IMR-90 (cell line): ENCODE measurements at regions not wholly inside any gene's neighbourhood (a gene's known extent, or its start where the extent isn't known, plus 50 kb on each side); places are given as distances from the start of the nearest gene placed in this dataset.

ENCODE experiments used
- ATAC-seq: fragments of 200-7000 bp; cut with Tn5 transposase; 2 replicates; pipeline ENCODE4 v1.9.1; 2020; ENCODE audit warnings: low read depth, mild to moderate bottlenecking, moderate library complexity
- BruUV-seq: library from RNA; stranded (reverse); fragments of 400-500 nt; replicated peaks from 2 replicates; lab custom pipeline; 2021; lab: Mats Ljungman, UMichigan
- CTCF ChIA-PET: fragments of 300-600 bp; formaldehyde crosslinking; extraction: SDS; loops from one replicate; lab custom pipeline; 2021; ENCODE audit warnings: antibody characterized with exemption; lab: Yijun Ruan, JAX
- POLR2A ChIA-PET: fragments of 300-600 bp; sonication (Branson Sonifier 250); formaldehyde crosslinking; loops from one replicate; lab custom pipeline; 2022; ENCODE audit warnings: antibody characterized with exemption; ENCODE audit not compliant: unreplicated experiment; lab: Charles Lee
- DNase-seq: peaks from one replicate; pipeline ENCODE4 v3.0.0; 2013
- H2AFZ ChIP-seq: replicated peaks from 2 replicates; pipeline ENCODE3; 2013; ENCODE audit warnings: low read length, mild to moderate bottlenecking; ENCODE audit not compliant: poor library complexity
- H2AK5ac ChIP-seq: 2 replicates; pipeline ENCODE4 v1.6.1; 2013; ENCODE audit warnings: low read depth, low read length, inconsistent platforms
- H2AK9ac ChIP-seq: replicated peaks from 2 replicates; pipeline ENCODE3; 2013; ENCODE audit warnings: mild to moderate bottlenecking, low read depth, low read length, moderate library complexity; ENCODE audit not compliant: poor library complexity
- H2BK120ac ChIP-seq: 2 replicates; pipeline ENCODE4 v1.6.1; 2013; ENCODE audit warnings: low read depth, low read length, inconsistent platforms
- H2BK15ac ChIP-seq: 3 replicates; pipeline ENCODE4 v1.6.1; 2013; ENCODE audit warnings: low read depth, low read length, inconsistent platforms
- H2BK20ac ChIP-seq: 2 replicates; pipeline ENCODE4 v1.6.1; 2013; ENCODE audit warnings: low read depth, mild to moderate bottlenecking, inconsistent platforms, low read length, moderate library complexity
- H2BK5ac ChIP-seq: 2 replicates; pipeline ENCODE4 v1.6.1; 2013; ENCODE audit warnings: mild to moderate bottlenecking, low read depth, low read length, inconsistent platforms; ENCODE audit not compliant: poor library complexity, severe bottlenecking
- H3K14ac ChIP-seq: replicated peaks from 2 replicates; pipeline ENCODE4 v1.6.1; 2013; ENCODE audit warnings: low read depth, low read length, inconsistent platforms
- H3K18ac ChIP-seq: 2 replicates; pipeline ENCODE4 v1.6.1; 2013; ENCODE audit warnings: low read depth, low read length, control low read depth
- H3K23ac ChIP-seq: 2 replicates; pipeline ENCODE4 v1.6.1; 2013; ENCODE audit warnings: low read depth, low read length, inconsistent platforms
- H3K27ac ChIP-seq: 2 replicates; pipeline ENCODE4 v1.5.1; 2013; ENCODE audit warnings: mild to moderate bottlenecking, control low read depth, low read length; ENCODE audit not compliant: insufficient read depth
- H3K27me3 ChIP-seq: 2 replicates; pipeline ENCODE4 v1.6.1; 2013; ENCODE audit warnings: low read length; ENCODE audit not compliant: control insufficient read depth, insufficient read depth
- H3K36me3 ChIP-seq: 2 replicates; pipeline ENCODE4 v1.6.1; 2013; ENCODE audit warnings: low read length, mixed read lengths; ENCODE audit not compliant: control insufficient read depth, insufficient read depth
- H3K4ac ChIP-seq: 2 replicates; pipeline ENCODE4 v1.6.1; 2013; ENCODE audit warnings: low read depth, low read length, inconsistent platforms
- H3K4me1 ChIP-seq: 2 replicates; pipeline ENCODE4 v1.6.1; 2013; ENCODE audit warnings: low read length, mixed read lengths; ENCODE audit not compliant: control insufficient read depth, insufficient read depth
- H3K4me2 ChIP-seq: 2 replicates; pipeline ENCODE4 v1.6.1; 2013; ENCODE audit warnings: low read depth, mild to moderate bottlenecking, control low read depth, low read length, moderate library complexity
- H3K4me3 ChIP-seq: 2 replicates; pipeline ENCODE4 v1.5.1; 2013; ENCODE audit warnings: low read depth, mild to moderate bottlenecking, control low read depth, low read length, moderate library complexity; ENCODE audit not compliant: insufficient read depth
- H3K56ac ChIP-seq: 2 replicates; pipeline ENCODE4 v1.6.1; 2013; ENCODE audit warnings: low read length, inconsistent platforms; ENCODE audit not compliant: insufficient read depth; ENCODE audit errors: extremely low read depth
- H3K79me1 ChIP-seq, 2 experiments: 2 replicates each; pipeline ENCODE4 v1.6.1; 2013; ENCODE audit warnings: low read length in 2 of 2, inconsistent platforms in 1 of 2, low read depth in 1 of 2
- H3K9ac ChIP-seq: 2 replicates; pipeline ENCODE4 v1.6.1; 2013; ENCODE audit warnings: low read depth, low read length, control low read depth
- H3K9me1 ChIP-seq: 2 replicates; pipeline ENCODE4 v1.6.1; 2013; ENCODE audit warnings: low read length, inconsistent platforms; ENCODE audit not compliant: insufficient read depth
- H3K9me3 ChIP-seq: 2 replicates; pipeline ENCODE4 v1.6.1; 2013; ENCODE audit warnings: low read length; ENCODE audit not compliant: control insufficient read depth, insufficient read depth
- H4K20me1 ChIP-seq: 2 replicates; pipeline ENCODE4 v1.6.1; 2013; ENCODE audit warnings: low read length, inconsistent platforms; ENCODE audit not compliant: insufficient read depth
- H4K5ac ChIP-seq: 2 replicates; pipeline ENCODE4 v1.6.1; 2013; ENCODE audit warnings: mild to moderate bottlenecking, low read depth, low read length, control low read depth
- H4K8ac ChIP-seq, 2 experiments: 2 replicates each; pipeline ENCODE4 v1.6.1; 2013; ENCODE audit warnings: low read depth in 2 of 2, low read length in 2 of 2, control low read depth in 1 of 2, inconsistent platforms in 1 of 2
- H4K91ac ChIP-seq: 2 replicates; pipeline ENCODE4 v1.6.1; 2013; ENCODE audit warnings: low read depth, low read length, inconsistent platforms; ENCODE audit not compliant: insufficient read depth
- BHLHE40 ChIP-seq: fragments of 150-350 bp; IDR thresholded peaks from 2 replicates; pipeline ENCODE4 v1.6.1; 2016; ENCODE audit warnings: mild to moderate bottlenecking, low read depth, low read length
- CEBPB ChIP-seq: IDR thresholded peaks from 2 replicates; pipeline ENCODE4 v1.6.1; 2012; ENCODE audit warnings: low read depth, low read length, improper control_type of control experiment
- CHD1 ChIP-seq: IDR thresholded peaks from 2 replicates; pipeline ENCODE4 v1.6.1; 2012; ENCODE audit warnings: low read depth, low read length, improper control_type of control experiment
- FOS ChIP-seq: fragments of 150-350 bp; IDR thresholded peaks from 2 replicates; pipeline ENCODE4 v1.6.1; 2016; ENCODE audit warnings: low read depth, low read length
- MAFK ChIP-seq: IDR thresholded peaks from 2 replicates; pipeline ENCODE4 v1.6.1; 2012; ENCODE audit warnings: low read depth, low read length, improper control_type of control experiment
- MAZ ChIP-seq: IDR thresholded peaks from 2 replicates; pipeline ENCODE4 v1.6.1; 2012; ENCODE audit warnings: low read depth, mild to moderate bottlenecking, low read length, improper control_type of control experiment, moderate library complexity, borderline replicate concordance
- MXI1 ChIP-seq: IDR thresholded peaks from 2 replicates; pipeline ENCODE4 v1.6.1; 2012; ENCODE audit warnings: low read depth, mild to moderate bottlenecking, low read length, moderate library complexity, borderline replicate concordance
- NFE2L2 ChIP-seq: fragments of 150-350 bp; IDR thresholded peaks from 2 replicates; pipeline ENCODE4 v1.6.1; 2016; ENCODE audit warnings: low read depth, mild to moderate bottlenecking, low read length
- POLR2A ChIP-seq: IDR thresholded peaks from 2 replicates; pipeline ENCODE4 v1.6.1; 2012; ENCODE audit warnings: mild to moderate bottlenecking, low read depth, low read length
- RAD21 ChIP-seq: IDR thresholded peaks from 2 replicates; pipeline ENCODE4 v1.6.1; 2012; ENCODE audit warnings: low read length, improper control_type of control experiment
- RCOR1 ChIP-seq: IDR thresholded peaks from 2 replicates; pipeline ENCODE4 v1.6.1; 2012; ENCODE audit warnings: mild to moderate bottlenecking, low read length, improper control_type of control experiment; ENCODE audit not compliant: insufficient replicate concordance
- RFX5 ChIP-seq: IDR thresholded peaks from 2 replicates; pipeline ENCODE4 v1.8.0; 2012; ENCODE audit warnings: low read depth, mild to moderate bottlenecking, low read length, moderate library complexity
- SMC3 ChIP-seq: fragments of 150-350 bp; IDR thresholded peaks from 2 replicates; pipeline ENCODE4 v1.6.1; 2016; ENCODE audit warnings: low read depth, mild to moderate bottlenecking, antibody characterized with exemption, low read length, moderate library complexity
- USF2 ChIP-seq: fragments of 150-350 bp; IDR thresholded peaks from 2 replicates; pipeline ENCODE4 v1.6.1; 2017; ENCODE audit warnings: mild to moderate bottlenecking, antibody characterized with exemption, low read length, low read depth
- WGBS, 2 experiments: methylation state at CpG; one replicate each; pipeline versions ENCODE4 v1.1.5 to v1.1.7; 2013; ENCODE audit warnings: missing lambda C conversion rate in 2 of 2; ENCODE audit not compliant: insufficient read length in 1 of 2; ENCODE audit errors: extremely low coverage in 2 of 2; 5-methylcytosine and 5-hydroxymethylcytosine counted together
- dilution Hi-C: fragments of 300-500 bp; cut with HindIII; formaldehyde crosslinking; loops from one replicate; pipeline ENCODE4 v1.14.3; 2018; ENCODE audit warnings: low sequenced_read_pairs; ENCODE audit not compliant: unreplicated experiment
- in situ Hi-C: fragments of 300-500 bp; cut with MboI; formaldehyde crosslinking; loops from 3 replicates; pipeline ENCODE4 v1.14.3; 2019; ENCODE audit warnings: low sequenced_read_pairs, inconsistent platforms, mixed read lengths
- intact Hi-C: fragments of 100-400 bp; cut with micrococcal nuclease; formaldehyde crosslinking; loops from 2 replicates; pipeline ENCODE4 v1.10.0; 2022
- TF ChIP-seq, protein P1 (sequence below): fragments of 150-350 bp; IDR thresholded peaks from 2 replicates; pipeline ENCODE4 v1.6.1; 2016; ENCODE audit warnings: low read depth, mild to moderate bottlenecking, low read length, moderate library complexity, borderline replicate concordance
- TF ChIP-seq, protein P2 (sequence below): conservative IDR thresholded peaks from 2 replicates; pipeline ENCODE4 v1.5.1; 2012; ENCODE audit warnings: mild to moderate bottlenecking, low read depth, low read length, improper control_type of control experiment

DNA sequence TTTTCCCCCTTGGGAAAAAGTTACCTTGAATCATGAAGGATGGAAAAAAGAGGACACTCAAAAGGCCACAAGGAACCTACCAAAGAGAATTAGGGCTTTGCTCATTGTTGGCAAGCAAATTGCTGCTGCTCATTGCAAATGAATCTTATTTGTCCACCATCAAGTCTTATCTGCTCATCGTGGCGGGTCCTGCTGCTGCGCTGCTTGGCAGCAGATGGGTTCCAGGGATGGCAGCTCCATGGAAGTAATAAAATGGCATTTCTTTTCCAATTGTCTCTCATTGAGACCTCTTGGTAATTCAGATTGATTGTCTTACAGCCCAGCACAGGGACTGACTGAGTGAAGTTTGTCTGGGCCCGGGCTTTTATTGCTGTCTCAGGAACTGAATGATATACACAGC, 118.7 kb downstream of the MRM1 start:
- Histone ChIP-seq H3K4me2 (no peak overlapping the region), H2BK120ac (no peak overlapping the region), H3K36me3 (no peaks in the 10 kb centered on the region), H4K5ac (no peak overlapping the region), H2AK9ac (no peak overlapping the region), H3K4me3 (no peak overlapping the region), H2BK15ac (no peak overlapping the region), H4K8ac (no peak overlapping the region), H3K9ac (no peak overlapping the region), H3K4me1 (0 out of 2 replicates have a peak, but pooled peaks cover 1% of the 10 kb centered on the region), H3K23ac (no peak overlapping the region), H2AK5ac (no peak overlapping the region), H3K27ac (no peak overlapping the region), H2BK5ac (no peak overlapping the region), H3K56ac (no peak overlapping the region), H4K20me1 (no peaks in the 10 kb centered on the region), H3K14ac (no peak overlapping the region), H4K91ac (no peak overlapping the region), H3K9me3 (no peaks in the 10 kb centered on the region), H2AFZ (no peak overlapping the region), H3K4ac (no peak overlapping the region), H3K79me1 (no peaks in the 10 kb centered on the region), H3K27me3 (peaks cover 19% of the 10 kb centered on the region), H3K9me1 (no peaks in the 10 kb centered on the region), H3K18ac (no peak overlapping the region), H2BK20ac (no peak overlapping the region)
- dilution Hi-C loops (no loop called here), intact Hi-C loops (no loop called here), in situ Hi-C loops (no loop called here)
- DNase-seq (no peak), ATAC-seq (no peak)
- TF ChIP-seq RAD21 (no peak), FOS (no peak), BHLHE40 (no peak), RFX5 (no peak), CHD1 (no peak), NFE2L2 (no peak), MAZ (no peak), CEBPB (no peak), USF2 (no peak), MXI1 (no peak), RCOR1 (no peak), SMC3 (no peak), POLR2A (no peak), MAFK (no peak)
- TF ChIP-seq, protein P1, sequence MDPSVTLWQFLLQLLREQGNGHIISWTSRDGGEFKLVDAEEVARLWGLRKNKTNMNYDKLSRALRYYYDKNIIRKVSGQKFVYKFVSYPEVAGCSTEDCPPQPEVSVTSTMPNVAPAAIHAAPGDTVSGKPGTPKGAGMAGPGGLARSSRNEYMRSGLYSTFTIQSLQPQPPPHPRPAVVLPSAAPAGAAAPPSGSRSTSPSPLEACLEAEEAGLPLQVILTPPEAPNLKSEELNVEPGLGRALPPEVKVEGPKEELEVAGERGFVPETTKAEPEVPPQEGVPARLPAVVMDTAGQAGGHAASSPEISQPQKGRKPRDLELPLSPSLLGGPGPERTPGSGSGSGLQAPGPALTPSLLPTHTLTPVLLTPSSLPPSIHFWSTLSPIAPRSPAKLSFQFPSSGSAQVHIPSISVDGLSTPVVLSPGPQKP: no peak
- TF ChIP-seq, protein P2, sequence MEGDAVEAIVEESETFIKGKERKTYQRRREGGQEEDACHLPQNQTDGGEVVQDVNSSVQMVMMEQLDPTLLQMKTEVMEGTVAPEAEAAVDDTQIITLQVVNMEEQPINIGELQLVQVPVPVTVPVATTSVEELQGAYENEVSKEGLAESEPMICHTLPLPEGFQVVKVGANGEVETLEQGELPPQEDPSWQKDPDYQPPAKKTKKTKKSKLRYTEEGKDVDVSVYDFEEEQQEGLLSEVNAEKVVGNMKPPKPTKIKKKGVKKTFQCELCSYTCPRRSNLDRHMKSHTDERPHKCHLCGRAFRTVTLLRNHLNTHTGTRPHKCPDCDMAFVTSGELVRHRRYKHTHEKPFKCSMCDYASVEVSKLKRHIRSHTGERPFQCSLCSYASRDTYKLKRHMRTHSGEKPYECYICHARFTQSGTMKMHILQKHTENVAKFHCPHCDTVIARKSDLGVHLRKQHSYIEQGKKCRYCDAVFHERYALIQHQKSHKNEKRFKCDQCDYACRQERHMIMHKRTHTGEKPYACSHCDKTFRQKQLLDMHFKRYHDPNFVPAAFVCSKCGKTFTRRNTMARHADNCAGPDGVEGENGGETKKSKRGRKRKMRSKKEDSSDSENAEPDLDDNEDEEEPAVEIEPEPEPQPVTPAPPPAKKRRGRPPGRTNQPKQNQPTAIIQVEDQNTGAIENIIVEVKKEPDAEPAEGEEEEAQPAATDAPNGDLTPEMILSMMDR: no peak
- ChIA-PET CTCF (no interaction called here), POLR2A (no interaction called here)
- BruUV-seq: no TSS peak
- WGBS, 2 experiments: no CpG with 5 or more reads among the region's 4 CpGs
